Pons (tissue), 1 donor: ENCODE measurements at regions not wholly inside any gene's neighbourhood (a gene's known extent, or its start where the extent isn't known, plus 50 kb on each side); places are given as distances from the start of the nearest gene placed in this dataset.

Experiments
- DNase-seq: peaks from one replicate; pipeline ENCODE4 v3.0.0-alpha.2; 2016; ENCODE audit warnings: low spot score

DNA sequence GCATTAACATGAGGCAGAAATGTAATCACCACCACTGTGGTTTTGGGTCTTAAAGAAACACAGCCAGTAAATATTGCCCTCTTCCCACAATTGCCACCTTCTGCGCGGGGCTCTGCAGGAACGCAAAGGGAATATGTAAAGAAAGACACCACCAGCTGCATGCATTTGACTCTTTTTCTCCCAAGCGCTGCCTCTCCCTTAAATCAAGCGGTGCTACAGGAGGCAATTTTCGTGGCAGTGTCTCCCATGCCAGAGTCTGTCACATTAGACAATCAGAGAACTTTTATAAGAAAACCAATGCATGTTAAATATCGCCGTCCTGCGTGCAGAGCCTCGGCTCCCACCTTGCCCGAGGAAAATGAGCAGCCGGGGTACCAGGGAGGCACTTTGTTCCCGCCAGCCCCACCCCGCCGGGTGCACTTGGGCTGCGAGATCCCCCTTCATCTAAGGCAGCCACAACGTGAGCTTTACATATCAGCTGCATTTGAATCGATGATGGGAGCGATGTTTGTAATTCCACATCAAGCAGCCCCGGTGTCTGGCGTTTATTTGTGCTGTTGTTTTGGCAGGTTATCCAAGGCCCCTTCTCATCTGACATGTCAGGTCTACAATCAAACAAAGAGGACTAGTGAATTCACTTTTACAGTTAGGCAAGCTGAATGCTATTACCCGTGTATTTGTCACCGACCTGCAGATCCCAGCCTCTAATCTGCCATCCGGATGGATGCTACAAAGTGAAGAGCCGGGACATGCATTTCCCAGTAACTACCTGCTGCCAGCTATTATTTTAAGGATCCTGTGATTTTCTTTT, 72.3 kb upstream of the MGMT start:
- DNase-seq, result no peak

GRCh38 chr10:129396021-129396722, 70.9 kb upstream of the MGMT start:
- no peak for DNase-seq

GRCh38 chr10:129397198-129397974, 69.7 kb upstream of the MGMT start:
- no peak for DNase-seq

- no peak for DNase-seq
Observed at GRCh38 chr10:129398711-129399141, 68.3 kb upstream of the MGMT start.

DNA sequence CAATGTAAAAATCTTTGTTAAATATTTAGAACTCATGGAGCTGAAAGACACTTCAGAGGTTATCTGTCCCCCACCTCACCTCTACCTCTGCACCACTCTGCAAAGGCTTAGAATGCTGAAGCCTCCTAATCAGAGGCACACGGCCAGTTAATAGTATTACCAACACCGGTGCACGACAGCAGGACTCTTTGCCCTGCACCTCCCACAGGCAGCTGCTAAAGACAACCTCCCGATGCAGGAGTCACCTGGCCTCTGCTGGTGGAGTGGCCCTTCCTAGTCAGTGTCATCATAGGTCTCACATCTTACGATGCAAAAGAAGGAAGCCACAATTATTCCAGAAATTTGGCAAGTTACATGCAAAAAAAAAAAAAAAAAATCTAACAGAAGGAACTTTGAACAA, 66.6 kb upstream of the MGMT start:
- no peak for DNase-seq

DNA sequence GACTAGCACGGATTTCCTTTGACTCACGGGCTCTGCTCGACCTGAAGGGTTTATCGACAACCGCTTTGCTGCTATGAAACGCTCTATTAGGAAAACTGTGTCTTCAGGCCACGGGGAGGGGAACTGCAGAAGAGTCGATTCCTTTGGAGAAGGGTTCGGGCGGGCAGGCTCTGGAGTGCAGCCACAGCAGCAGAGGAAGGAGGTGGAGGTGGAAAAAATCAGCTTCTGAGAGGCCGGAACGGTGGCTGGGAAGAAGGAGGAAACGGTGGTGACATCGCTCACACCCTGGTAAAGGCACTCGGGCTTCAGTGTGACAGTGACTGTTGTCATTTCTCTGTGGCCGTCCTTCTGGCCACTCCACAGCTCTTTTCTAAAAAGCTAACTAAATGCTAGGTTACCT, 64.6 kb upstream of the MGMT start:
- no peak for DNase-seq

- no peak for DNase-seq
Observed at GRCh38 chr10:129404091-129404490, 63.0 kb upstream of the MGMT start.

DNA sequence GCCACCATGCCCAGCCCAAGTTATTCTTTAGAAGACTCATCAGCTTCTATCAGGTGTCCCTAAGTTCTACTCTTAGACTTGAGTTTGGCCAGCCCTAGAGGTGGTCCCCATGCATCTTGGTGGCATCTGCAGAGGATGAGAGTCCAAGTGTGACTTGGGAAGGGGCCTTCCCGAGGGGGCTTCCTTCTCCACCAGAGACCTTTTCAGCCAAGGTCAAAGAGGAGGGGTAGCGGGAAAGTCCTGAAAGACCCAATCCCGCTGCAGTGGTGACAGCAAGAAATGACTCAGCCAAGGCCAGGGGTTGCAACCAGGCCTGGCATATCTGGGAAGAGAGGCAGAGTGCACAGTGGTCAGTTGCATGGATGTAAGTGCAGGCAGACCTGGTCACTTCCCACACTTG, 61.7 kb upstream of the MGMT start:
- no peak for DNase-seq

- no peak for DNase-seq
Observed at GRCh38 chr10:129410688-129411392, 56.2 kb upstream of the MGMT start.

DNA sequence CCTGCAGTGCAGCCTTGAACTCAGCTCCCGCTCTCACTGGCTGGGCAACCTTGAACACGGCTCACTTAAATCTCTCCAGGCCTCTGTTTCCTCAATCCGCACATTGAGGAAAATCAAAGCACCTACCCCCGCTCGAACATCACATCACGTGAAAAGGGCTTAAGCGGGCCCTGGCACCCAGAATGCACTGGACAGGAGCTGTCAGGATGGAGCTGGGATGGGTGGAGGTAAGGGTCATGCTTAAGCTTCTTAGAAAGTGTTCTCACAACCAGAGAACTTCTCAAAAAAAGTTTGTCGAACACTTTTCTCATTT, 55.7 kb upstream of the MGMT start:
- DNase-seq, result no peak

DNA sequence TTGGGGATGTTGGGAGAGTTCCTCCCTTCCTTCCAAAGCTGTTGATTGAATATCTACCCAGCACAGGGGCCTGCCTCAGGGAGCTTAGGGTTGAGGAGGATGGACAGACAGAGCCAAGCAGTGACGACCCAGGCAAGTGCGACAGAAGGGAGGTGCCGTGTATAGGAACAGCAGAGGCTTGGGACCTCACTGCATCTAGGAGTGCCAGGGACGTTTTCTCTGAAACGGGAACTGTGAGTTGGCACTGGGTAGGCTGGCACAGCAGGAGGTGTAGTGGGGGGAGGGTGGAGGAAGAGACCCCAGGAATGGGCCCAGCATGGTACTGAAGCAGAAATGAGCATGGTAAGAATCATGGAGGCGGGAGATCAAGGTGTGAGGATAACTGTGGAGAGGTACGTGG, 55.3 kb upstream of the MGMT start:
- no peak for DNase-seq

GRCh38 chr10:129413024-129413423, 54.0 kb upstream of the MGMT start:
- DNase-seq, result no peak

- DNase-seq, result no peak
Observed at GRCh38 chr10:129415215-129416140, 51.6 kb upstream of the MGMT start.

DNA sequence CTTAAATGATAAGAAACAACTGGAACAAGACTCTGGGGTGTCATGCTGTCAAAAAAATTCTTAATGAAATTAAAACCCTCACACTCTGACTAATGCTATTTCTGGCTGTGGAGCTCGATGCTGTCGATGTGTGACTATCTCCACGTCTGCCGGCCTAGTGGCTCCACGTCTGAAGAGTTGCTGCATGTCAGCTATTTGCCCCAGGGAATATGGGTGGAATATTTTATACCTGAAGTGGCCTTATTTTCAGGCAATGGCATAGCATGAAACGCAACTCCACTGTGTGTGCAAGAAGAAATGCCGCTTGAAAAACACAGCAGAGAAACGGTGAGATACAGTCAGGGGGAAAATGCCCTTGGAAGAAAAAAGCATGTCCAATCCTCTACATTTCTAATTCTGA, 50.9 kb upstream of the MGMT start:
- no peak for DNase-seq

GRCh38 chr10:129416956-129417765, 49.9 kb upstream of the MGMT start:
- no peak for DNase-seq
